ENCODE measurements at regions not wholly inside any gene's neighbourhood (a gene's known extent, or its start where the extent isn't known, plus 50 kb on each side); places are given as distances from the start of the nearest gene placed in this dataset.

DNA sequence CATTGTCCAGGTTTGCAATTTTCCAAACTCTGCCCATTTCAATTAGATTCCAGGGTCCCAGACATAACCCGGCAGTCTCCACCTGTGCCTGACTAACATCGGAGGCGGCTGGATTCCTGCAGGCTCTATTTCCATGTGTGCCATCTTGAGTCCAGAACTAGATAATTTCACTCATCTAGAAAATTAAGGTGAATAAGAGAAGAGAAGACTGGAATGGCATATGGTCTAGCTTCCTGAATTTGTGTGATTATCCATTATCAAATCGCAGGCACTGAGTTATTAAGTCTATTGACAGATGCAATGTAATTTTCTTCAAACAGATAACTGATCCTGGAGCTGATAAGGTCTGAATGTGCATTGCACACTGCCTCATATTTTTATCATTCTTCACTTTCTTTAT, 305.2 kb downstream of the ETAA1 start:
- DNase-seq (ENCODE audit: low spot score): no peak

GRCh38 chr2:67702937-67703336, 305.8 kb downstream of the ETAA1 start:
- H3K9me3 Mint-ChIP-seq: peaks cover 5% of the 10 kb centered on the region
- no peak overlapping the region for H3K4me3 Mint-ChIP-seq
- intact Hi-C loops (cut with micrococcal nuclease): no loop called here
- no peaks in the 10 kb centered on the region for H3K27me3 Mint-ChIP-seq (ENCODE audit: insufficient read depth)
- no peaks in the 10 kb centered on the region for H3K36me3 Mint-ChIP-seq (ENCODE audit: low read depth)
- H3K4me1 Mint-ChIP-seq (ENCODE audit: low read depth): no peaks in the 10 kb centered on the region
- no peak for DNase-seq (ENCODE audit: low spot score)
- H3K27ac Mint-ChIP-seq: no peak overlapping the region

More for the DNA sequence above, 305.2 kb downstream of the ETAA1 start:
- Mint-ChIP-seq H3K4me3 (no peak overlapping the region), H3K27me3 (ENCODE audit: insufficient read depth) (no peaks in the 10 kb centered on the region), H3K36me3 (ENCODE audit: low read depth) (no peaks in the 10 kb centered on the region), H3K9me3 (peaks cover 5% of the 10 kb centered on the region), H3K4me1 (ENCODE audit: low read depth) (no peaks in the 10 kb centered on the region), H3K27ac (no peak overlapping the region)
- intact Hi-C loops (cut with micrococcal nuclease): no loop called here

DNA sequence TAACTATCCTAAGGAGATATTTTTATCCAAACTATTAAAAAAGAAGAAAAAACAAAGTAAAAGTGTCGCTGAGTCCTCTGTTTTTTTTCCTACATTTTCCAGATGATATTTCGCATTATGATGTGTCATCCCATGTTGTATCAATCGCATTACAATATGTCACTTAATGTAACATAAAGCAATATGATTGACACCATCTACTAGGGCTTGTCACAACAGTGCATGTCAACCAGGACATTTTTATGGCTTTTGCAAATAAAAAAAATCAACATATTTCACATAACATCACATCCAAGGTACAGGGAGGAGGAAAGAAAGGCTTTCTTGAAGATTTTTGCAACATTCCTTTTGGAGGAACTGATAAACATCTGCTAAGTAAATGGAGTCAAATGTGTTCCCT, 308.9 kb downstream of the ETAA1 start:
- intact Hi-C loops (cut with micrococcal nuclease): no loop called here
- Mint-ChIP-seq H3K9me3 (no peaks in the 10 kb centered on the region), H3K4me1 (ENCODE audit: low read depth) (no peaks in the 10 kb centered on the region), H3K27me3 (ENCODE audit: insufficient read depth) (no peaks in the 10 kb centered on the region), H3K27ac (no peak overlapping the region), H3K36me3 (ENCODE audit: low read depth) (no peaks in the 10 kb centered on the region), H3K4me3 (no peak overlapping the region)
- no peak for DNase-seq (ENCODE audit: low spot score)

DNA sequence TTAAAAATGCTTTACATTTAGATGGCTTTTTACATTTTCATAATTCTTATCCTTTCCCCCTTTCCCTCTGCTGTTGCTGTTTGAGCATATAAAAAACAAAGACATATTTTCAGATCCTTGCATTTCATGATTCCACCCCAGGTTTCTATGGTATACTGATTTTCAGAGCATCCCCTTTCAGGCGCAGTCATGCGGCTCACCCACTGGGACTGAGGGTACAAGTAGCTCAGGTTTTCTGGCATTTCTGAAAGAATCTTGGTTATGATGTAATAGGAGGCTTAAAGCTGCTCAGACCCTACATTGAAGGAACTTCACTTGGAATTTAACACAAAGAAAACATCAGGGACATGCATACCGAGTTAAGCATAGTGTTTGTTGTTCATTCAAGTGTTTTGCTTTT, 310.8 kb downstream of the ETAA1 start:
- H3K4me3 Mint-ChIP-seq: no peak overlapping the region
- intact Hi-C loops (cut with micrococcal nuclease): no loop called here
- no peaks in the 10 kb centered on the region for H3K4me1 Mint-ChIP-seq (ENCODE audit: low read depth)

GRCh38 chr2:67709835-67710234, 312.7 kb downstream of the ETAA1 start:
- no peaks in the 10 kb centered on the region for H3K4me1 Mint-ChIP-seq (ENCODE audit: low read depth)
- H3K27ac Mint-ChIP-seq: no peak overlapping the region
- H3K4me3 Mint-ChIP-seq: no peak overlapping the region
- peaks cover 3% of the 10 kb centered on the region for H3K9me3 Mint-ChIP-seq
- H3K27me3 Mint-ChIP-seq (ENCODE audit: insufficient read depth): no peaks in the 10 kb centered on the region
- intact Hi-C loops (cut with micrococcal nuclease): no loop called here
- H3K36me3 Mint-ChIP-seq (ENCODE audit: low read depth): no peaks in the 10 kb centered on the region
- no peak for DNase-seq (ENCODE audit: low spot score)

More for the DNA sequence above, 310.8 kb downstream of the ETAA1 start:
- peaks cover 3% of the 10 kb centered on the region for H3K9me3 Mint-ChIP-seq
- no peak for DNase-seq (ENCODE audit: low spot score)
- no peaks in the 10 kb centered on the region for H3K27me3 Mint-ChIP-seq (ENCODE audit: insufficient read depth)
- no peaks in the 10 kb centered on the region for H3K36me3 Mint-ChIP-seq (ENCODE audit: low read depth)
- no peak overlapping the region for H3K27ac Mint-ChIP-seq

DNA sequence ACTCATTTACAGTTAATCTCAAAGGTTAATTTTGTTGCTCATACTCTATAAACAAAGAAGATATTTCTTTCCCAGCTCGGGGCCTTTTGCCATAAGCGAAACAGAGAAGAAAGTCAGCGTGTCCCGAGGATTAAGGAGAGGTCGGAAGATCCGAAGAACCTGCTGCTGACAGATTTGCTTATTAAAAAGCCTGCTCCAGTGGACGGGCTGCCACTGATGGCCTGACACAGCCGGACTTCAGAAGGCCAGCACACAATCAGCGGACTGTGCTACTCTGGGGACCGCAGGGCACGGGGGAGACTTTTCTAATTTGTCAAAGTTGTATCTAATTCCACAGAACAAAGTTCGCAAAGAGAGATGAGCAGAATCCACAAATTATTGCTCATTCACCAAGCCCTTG, 315.4 kb downstream of the ETAA1 start:
- H3K4me3 Mint-ChIP-seq: no peak overlapping the region
- H3K4me1 Mint-ChIP-seq (ENCODE audit: low read depth): no peaks in the 10 kb centered on the region
- no peak overlapping the region for H3K27ac Mint-ChIP-seq
- intact Hi-C loops (cut with micrococcal nuclease): no loop called here
- no peak for DNase-seq (ENCODE audit: low spot score)
- H3K36me3 Mint-ChIP-seq (ENCODE audit: low read depth): no peaks in the 10 kb centered on the region
- H3K9me3 Mint-ChIP-seq: peaks cover 3% of the 10 kb centered on the region
- H3K27me3 Mint-ChIP-seq (ENCODE audit: insufficient read depth): no peaks in the 10 kb centered on the region

GRCh38 chr2:67713376-67713775, 316.2 kb downstream of the ETAA1 start:
- intact Hi-C loops (cut with micrococcal nuclease): no loop called here
- H3K4me3 Mint-ChIP-seq: no peak overlapping the region
- no peak overlapping the region for H3K27ac Mint-ChIP-seq
- DNase-seq (ENCODE audit: low spot score): no peak
- peaks cover 3% of the 10 kb centered on the region for H3K9me3 Mint-ChIP-seq
- no peaks in the 10 kb centered on the region for H3K27me3 Mint-ChIP-seq (ENCODE audit: insufficient read depth)
- H3K36me3 Mint-ChIP-seq (ENCODE audit: low read depth): no peaks in the 10 kb centered on the region
- H3K4me1 Mint-ChIP-seq (ENCODE audit: low read depth): no peaks in the 10 kb centered on the region

GRCh38 chr2:67716895-67717396, 319.8 kb downstream of the ETAA1 start:
- Mint-ChIP-seq H3K4me3 (no peak overlapping the region), H3K27ac (no peak overlapping the region), H3K36me3 (ENCODE audit: low read depth) (no peaks in the 10 kb centered on the region), H3K9me3 (peaks cover 8% of the 10 kb centered on the region), H3K4me1 (ENCODE audit: low read depth) (no peaks in the 10 kb centered on the region), H3K27me3 (ENCODE audit: insufficient read depth) (no peaks in the 10 kb centered on the region)
- DNase-seq (ENCODE audit: low spot score): no peak
- intact Hi-C loops (cut with micrococcal nuclease): no loop called here

DNA sequence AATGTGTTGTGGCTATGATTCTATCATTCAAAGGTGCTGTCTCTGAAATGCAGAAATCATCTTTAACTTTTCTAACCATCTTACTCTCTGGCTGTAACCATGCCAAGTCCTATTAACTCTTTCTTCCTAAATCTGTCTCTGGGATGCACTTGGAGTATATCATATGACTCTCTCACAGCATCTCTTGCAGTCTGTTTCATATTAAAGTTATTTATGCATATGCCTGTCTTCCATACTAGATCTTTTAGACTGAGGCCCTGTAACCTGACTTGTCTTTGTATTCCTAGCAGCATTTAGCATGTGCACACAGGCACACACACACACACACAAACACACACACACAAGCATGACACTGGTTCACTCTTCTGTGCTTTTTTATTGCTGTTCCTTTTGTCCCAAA, 320.6 kb downstream of the ETAA1 start:
- peaks cover 7% of the 10 kb centered on the region for H3K9me3 Mint-ChIP-seq
- no peak overlapping the region for H3K4me3 Mint-ChIP-seq
- H3K27me3 Mint-ChIP-seq (ENCODE audit: insufficient read depth): no peaks in the 10 kb centered on the region
- intact Hi-C loops (cut with micrococcal nuclease): no loop called here
- DNase-seq (ENCODE audit: low spot score): no peak
- H3K4me1 Mint-ChIP-seq (ENCODE audit: low read depth): no peaks in the 10 kb centered on the region
- no peaks in the 10 kb centered on the region for H3K36me3 Mint-ChIP-seq (ENCODE audit: low read depth)
- no peak overlapping the region for H3K27ac Mint-ChIP-seq

GRCh38 chr2:67719351-67719750, 322.2 kb downstream of the ETAA1 start:
- intact Hi-C loops (cut with micrococcal nuclease): no loop called here
- Mint-ChIP-seq H3K27ac (no peak overlapping the region), H3K4me3 (no peak overlapping the region), H3K36me3 (ENCODE audit: low read depth) (no peaks in the 10 kb centered on the region), H3K27me3 (ENCODE audit: insufficient read depth) (no peaks in the 10 kb centered on the region), H3K4me1 (ENCODE audit: low read depth) (no peaks in the 10 kb centered on the region), H3K9me3 (peaks cover 7% of the 10 kb centered on the region)
- DNase-seq (ENCODE audit: low spot score): no peak

DNA sequence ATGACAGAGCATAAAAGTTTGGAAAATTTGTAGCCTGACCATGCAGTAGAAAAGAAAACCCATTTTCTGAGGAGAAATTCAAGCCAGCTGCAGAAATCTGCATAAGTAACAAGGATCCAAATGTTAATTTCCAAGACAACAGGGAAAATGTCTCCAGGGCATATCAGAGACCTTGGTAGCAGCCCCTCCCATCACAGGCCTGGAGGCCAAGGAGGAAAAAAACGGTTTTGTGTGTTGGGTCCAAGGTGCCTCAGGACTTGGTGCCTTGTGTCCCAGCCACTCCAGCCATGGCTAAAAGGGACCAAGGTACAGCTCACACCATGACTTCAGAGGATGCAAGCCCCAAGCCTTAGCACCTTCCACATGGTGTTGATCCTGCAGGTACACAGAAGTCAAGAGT, 324.4 kb downstream of the ETAA1 start:
- no peaks in the 10 kb centered on the region for H3K27me3 Mint-ChIP-seq (ENCODE audit: insufficient read depth)
- H3K36me3 Mint-ChIP-seq (ENCODE audit: low read depth): no peaks in the 10 kb centered on the region
- no peaks in the 10 kb centered on the region for H3K4me1 Mint-ChIP-seq (ENCODE audit: low read depth)
- intact Hi-C loops (cut with micrococcal nuclease): no loop called here
- H3K9me3 Mint-ChIP-seq: peaks cover 7% of the 10 kb centered on the region
- DNase-seq (ENCODE audit: low spot score): no peak
- no peak overlapping the region for H3K27ac Mint-ChIP-seq
- H3K4me3 Mint-ChIP-seq: no peak overlapping the region

DNA sequence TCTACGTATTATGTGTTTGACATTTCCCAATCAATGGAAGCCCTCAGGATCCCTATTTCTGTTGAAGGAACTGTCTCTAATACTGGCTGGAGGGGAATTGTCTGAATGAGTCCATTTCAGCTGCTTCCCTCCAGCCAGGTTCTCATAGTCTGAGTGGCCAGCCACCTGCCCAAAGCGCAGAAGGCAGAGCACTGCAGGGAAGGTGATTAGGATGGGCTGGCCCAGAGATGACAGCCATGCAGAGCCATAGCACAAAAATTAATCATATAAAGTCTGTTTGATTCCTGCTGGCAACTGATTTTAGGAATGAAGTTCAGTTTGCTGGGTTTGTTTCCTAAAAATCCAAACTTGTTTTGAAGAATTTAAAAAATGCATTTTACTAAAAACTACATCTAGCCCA, 327.1 kb downstream of the ETAA1 start:
- Mint-ChIP-seq H3K36me3 (ENCODE audit: low read depth) (no peaks in the 10 kb centered on the region), H3K27me3 (ENCODE audit: insufficient read depth) (no peaks in the 10 kb centered on the region), H3K9me3 (peaks cover 7% of the 10 kb centered on the region), H3K27ac (no peak overlapping the region), H3K4me3 (no peak overlapping the region), H3K4me1 (ENCODE audit: low read depth) (no peaks in the 10 kb centered on the region)
- intact Hi-C loops (cut with micrococcal nuclease): no loop called here
- no peak for DNase-seq (ENCODE audit: low spot score)

DNA sequence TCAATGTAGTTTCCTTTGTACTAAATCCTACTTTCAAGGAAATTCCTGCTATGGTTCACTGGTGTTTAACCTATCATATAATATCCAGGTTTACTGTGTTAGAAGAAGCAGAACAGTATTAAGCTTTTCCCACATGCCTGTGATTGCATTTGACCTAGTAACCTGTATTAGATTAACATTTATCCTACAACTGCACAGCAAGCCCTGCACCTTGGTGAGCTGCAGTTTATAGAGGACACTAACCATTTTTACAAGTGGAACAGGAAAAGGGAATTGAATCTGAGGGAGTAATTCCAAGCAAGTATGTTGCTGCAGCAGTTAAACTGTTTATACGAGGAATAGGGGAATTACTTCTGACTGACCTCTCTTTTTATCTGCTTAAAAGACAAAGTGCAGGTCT, 328.6 kb downstream of the ETAA1 start:
- Mint-ChIP-seq H3K4me1 (ENCODE audit: low read depth) (no peaks in the 10 kb centered on the region), H3K36me3 (ENCODE audit: low read depth) (no peaks in the 10 kb centered on the region), H3K9me3 (peaks cover 6% of the 10 kb centered on the region), H3K27ac (no peak overlapping the region), H3K27me3 (ENCODE audit: insufficient read depth) (no peaks in the 10 kb centered on the region), H3K4me3 (no peak overlapping the region)
- DNase-seq (ENCODE audit: low spot score): no peak
- intact Hi-C loops (cut with micrococcal nuclease): no loop called here

- Mint-ChIP-seq H3K36me3 (ENCODE audit: low read depth) (no peaks in the 10 kb centered on the region), H3K27ac (no peak overlapping the region), H3K27me3 (ENCODE audit: insufficient read depth) (no peaks in the 10 kb centered on the region), H3K4me3 (no peak overlapping the region), H3K9me3 (no peaks in the 10 kb centered on the region), H3K4me1 (ENCODE audit: low read depth) (no peaks in the 10 kb centered on the region)
- no peak for DNase-seq (ENCODE audit: low spot score)
- intact Hi-C loops (cut with micrococcal nuclease): no loop called here
Observed at GRCh38 chr2:67726416-67726815, 329.3 kb downstream of the ETAA1 start.

Measured in activated T-helper 1 cell treated with anti-CD3 and anti-CD28 coated beads, Interleukin-12 subunit alpha, Interleukin-12 subunit beta, Interleukin-2, Interleukin-4 antibody, amounts not matched to agents 30 ng/mL and 10 ng/mL and 1 ng/mL, durations not matched to agents 14 hours and 24 hours and 36 hours (primary cell).